ENCODE measurements at regions not wholly inside any gene's neighbourhood (a gene's known extent, or its start where the extent isn't known, plus 50 kb on each side); places are given as distances from the start of the nearest gene placed in this dataset.

GRCh38 chr1:98364544-98364943 lies 297.0 kb upstream of the SNX7 start:
- TF ChIP-seq, protein P1, sequence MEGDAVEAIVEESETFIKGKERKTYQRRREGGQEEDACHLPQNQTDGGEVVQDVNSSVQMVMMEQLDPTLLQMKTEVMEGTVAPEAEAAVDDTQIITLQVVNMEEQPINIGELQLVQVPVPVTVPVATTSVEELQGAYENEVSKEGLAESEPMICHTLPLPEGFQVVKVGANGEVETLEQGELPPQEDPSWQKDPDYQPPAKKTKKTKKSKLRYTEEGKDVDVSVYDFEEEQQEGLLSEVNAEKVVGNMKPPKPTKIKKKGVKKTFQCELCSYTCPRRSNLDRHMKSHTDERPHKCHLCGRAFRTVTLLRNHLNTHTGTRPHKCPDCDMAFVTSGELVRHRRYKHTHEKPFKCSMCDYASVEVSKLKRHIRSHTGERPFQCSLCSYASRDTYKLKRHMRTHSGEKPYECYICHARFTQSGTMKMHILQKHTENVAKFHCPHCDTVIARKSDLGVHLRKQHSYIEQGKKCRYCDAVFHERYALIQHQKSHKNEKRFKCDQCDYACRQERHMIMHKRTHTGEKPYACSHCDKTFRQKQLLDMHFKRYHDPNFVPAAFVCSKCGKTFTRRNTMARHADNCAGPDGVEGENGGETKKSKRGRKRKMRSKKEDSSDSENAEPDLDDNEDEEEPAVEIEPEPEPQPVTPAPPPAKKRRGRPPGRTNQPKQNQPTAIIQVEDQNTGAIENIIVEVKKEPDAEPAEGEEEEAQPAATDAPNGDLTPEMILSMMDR (IDR thresholded peaks at IDR 0.05 in 2 of 3, conservative IDR thresholded peaks at IDR 0.05 in 1 of 3; ENCODE audit: control insufficient read depth in 2 of 3, extremely low read depth in 1 of 3, insufficient read depth in 1 of 3, low read depth in 3 of 3, low read length in 3 of 3) = no peak
- TF ChIP-seq, protein P2, sequence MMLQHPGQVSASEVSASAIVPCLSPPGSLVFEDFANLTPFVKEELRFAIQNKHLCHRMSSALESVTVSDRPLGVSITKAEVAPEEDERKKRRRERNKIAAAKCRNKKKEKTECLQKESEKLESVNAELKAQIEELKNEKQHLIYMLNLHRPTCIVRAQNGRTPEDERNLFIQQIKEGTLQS (IDR thresholded peaks at IDR 0.05; ENCODE audit: borderline replicate concordance, extremely low read depth, low read depth, low read length) = no peak
- TF ChIP-seq RFX5 (IDR thresholded peaks at IDR 0.05; ENCODE audit: low read depth, low read length) (no peak), FOXM1 (IDR thresholded peaks at IDR 0.05; ENCODE audit: low read depth, low read length) (no peak), EZH2 (IDR thresholded peaks at IDR 0.05; ENCODE audit: borderline replicate concordance, control insufficient read depth, low read depth, low read length) (no peak), ZNF274 (IDR thresholded peaks at IDR 0.05; ENCODE audit: insufficient read depth, insufficient read length) (no peak), GABPA (IDR thresholded peaks at IDR 0.05; ENCODE audit: low read depth) (no peak), NFYB (IDR thresholded peaks at IDR 0.05; ENCODE audit: insufficient read depth, low read depth, low read length) (no peak), SPI1 (IDR thresholded peaks at IDR 0.05; ENCODE audit: borderline replicate concordance, insufficient read depth, low read depth, low read length) (no peak)

Data from GM12878 (cell line).